ENCODE measurements at regions not wholly inside any gene's neighbourhood (a gene's known extent, or its start where the extent isn't known, plus 50 kb on each side); places are given as distances from the start of the nearest gene placed in this dataset.

GRCh38 chr4:184879271-184879670 is 53.5 kb upstream of the ACSL1 start:
- Histone ChIP-seq H3K9me3 (ENCODE audit: low read length) (no peaks in the 10 kb centered on the region), H3K4me1 (ENCODE audit: insufficient read depth, low read length) (peaks cover 23% of the 10 kb centered on the region), H3K9ac (ENCODE audit: insufficient read depth, low read depth, low read length) (no peak overlapping the region), H3K27ac (ENCODE audit: extremely low read length, insufficient read depth, low read length) (no peak overlapping the region), H3K36me3 (replicated peaks in 1 of 2; ENCODE audit: control insufficient read depth in 1 of 2, insufficient read depth in 2 of 2, low read length in 2 of 2) (no peaks in the 10 kb centered on the region), H3K4me3 (replicated peaks in 1 of 3; ENCODE audit: insufficient read depth in 1 of 3, low read depth in 2 of 3, low read length in 3 of 3) (no peak overlapping the region), H4K20me1 (ENCODE audit: insufficient read depth, low read length) (no peaks in the 10 kb centered on the region), H2AFZ (ENCODE audit: low read length) (no peak overlapping the region), H3K79me2 (ENCODE audit: insufficient read depth, low read length) (no peaks in the 10 kb centered on the region), H3K27me3 (ENCODE audit: control insufficient read depth in 1 of 2, insufficient read depth in 2 of 2, low read length in 2 of 2) (no peaks in the 10 kb centered on the region; a peak in 1 of 5 replicates), H3K4me2 (ENCODE audit: low read depth, low read length) (no peak overlapping the region)
- BruUV-seq (replicated peaks) = no TSS peak
- ChIA-PET POLR2A (no interaction called here), CTCF (ENCODE audit: low intra/inter-chr PET ratio, low total read pairs) (no interaction called here)
- no peak for TF ChIP-seq ZNF136 (CRISPR knock-in tag; IDR thresholded peaks at IDR 0.05; ENCODE audit: low read depth)
- TF ChIP-seq RBAK (CRISPR knock-in tag; IDR thresholded peaks at IDR 0.05) = no peak
- no peak for TF ChIP-seq DR1 (CRISPR knock-in tag; IDR thresholded peaks at IDR 0.05)
- DNase-seq (ENCODE audit: low spot score) (no peak), ATAC-seq (no peak), FAIRE-seq (no peak)
- 56% methylated on average over 3 of the region's 3 CpGs for WGBS (ENCODE audit: low lambda C conversion rate)
- intact Hi-C loops (cut with micrococcal nuclease; ENCODE audit: unreplicated experiment) = no loop called here
- in situ Hi-C loops (cut with HindIII; ENCODE audit: extremely low pct_ligation_motif_present, low pct_unique_long_range_greater_than_20kb) = no loop called here

GRCh38 chr4:184882276-184882675 is 56.5 kb upstream of the ACSL1 start:
- Histone ChIP-seq H3K9ac (ENCODE audit: insufficient read depth, low read depth, low read length) (no peak overlapping the region), H4K20me1 (ENCODE audit: insufficient read depth, low read length) (no peaks in the 10 kb centered on the region), H3K79me2 (ENCODE audit: insufficient read depth, low read length) (no peaks in the 10 kb centered on the region), H3K27ac (ENCODE audit: extremely low read length, insufficient read depth, low read length) (no peak overlapping the region), H3K9me3 (ENCODE audit: low read length) (no peaks in the 10 kb centered on the region), H3K27me3 (ENCODE audit: control insufficient read depth in 1 of 2, insufficient read depth in 2 of 2, low read length in 2 of 2) (no peaks in the 10 kb centered on the region), H3K4me1 (ENCODE audit: insufficient read depth, low read length) (peaks cover 53% of the 10 kb centered on the region), H3K4me3 (replicated peaks in 1 of 3; ENCODE audit: insufficient read depth in 1 of 3, low read depth in 2 of 3, low read length in 3 of 3) (no peak overlapping the region), H3K4me2 (ENCODE audit: low read depth, low read length) (no peak overlapping the region), H3K36me3 (replicated peaks in 1 of 2; ENCODE audit: control insufficient read depth in 1 of 2, insufficient read depth in 2 of 2, low read length in 2 of 2) (no peaks in the 10 kb centered on the region), H2AFZ (ENCODE audit: low read length) (no peak overlapping the region)
- no TSS peak for BruUV-seq (replicated peaks)
- POLR2A ChIA-PET = no interaction called here
- ATAC-seq (no peak), FAIRE-seq (no peak), DNase-seq (ENCODE audit: low spot score) (no peak)
- CTCF ChIA-PET (ENCODE audit: low intra/inter-chr PET ratio, low total read pairs) = no interaction called here
- intact Hi-C loops (cut with micrococcal nuclease; ENCODE audit: unreplicated experiment) = no loop called here
- 78% methylated on average over 10 of the region's 10 CpGs for WGBS (ENCODE audit: low lambda C conversion rate)
- in situ Hi-C loops (cut with HindIII; ENCODE audit: extremely low pct_ligation_motif_present, low pct_unique_long_range_greater_than_20kb) = no loop called here
- no peak for TF ChIP-seq NCOA5 (CRISPR knock-in tag; IDR thresholded peaks at IDR 0.05)
- TF ChIP-seq, protein P1, sequence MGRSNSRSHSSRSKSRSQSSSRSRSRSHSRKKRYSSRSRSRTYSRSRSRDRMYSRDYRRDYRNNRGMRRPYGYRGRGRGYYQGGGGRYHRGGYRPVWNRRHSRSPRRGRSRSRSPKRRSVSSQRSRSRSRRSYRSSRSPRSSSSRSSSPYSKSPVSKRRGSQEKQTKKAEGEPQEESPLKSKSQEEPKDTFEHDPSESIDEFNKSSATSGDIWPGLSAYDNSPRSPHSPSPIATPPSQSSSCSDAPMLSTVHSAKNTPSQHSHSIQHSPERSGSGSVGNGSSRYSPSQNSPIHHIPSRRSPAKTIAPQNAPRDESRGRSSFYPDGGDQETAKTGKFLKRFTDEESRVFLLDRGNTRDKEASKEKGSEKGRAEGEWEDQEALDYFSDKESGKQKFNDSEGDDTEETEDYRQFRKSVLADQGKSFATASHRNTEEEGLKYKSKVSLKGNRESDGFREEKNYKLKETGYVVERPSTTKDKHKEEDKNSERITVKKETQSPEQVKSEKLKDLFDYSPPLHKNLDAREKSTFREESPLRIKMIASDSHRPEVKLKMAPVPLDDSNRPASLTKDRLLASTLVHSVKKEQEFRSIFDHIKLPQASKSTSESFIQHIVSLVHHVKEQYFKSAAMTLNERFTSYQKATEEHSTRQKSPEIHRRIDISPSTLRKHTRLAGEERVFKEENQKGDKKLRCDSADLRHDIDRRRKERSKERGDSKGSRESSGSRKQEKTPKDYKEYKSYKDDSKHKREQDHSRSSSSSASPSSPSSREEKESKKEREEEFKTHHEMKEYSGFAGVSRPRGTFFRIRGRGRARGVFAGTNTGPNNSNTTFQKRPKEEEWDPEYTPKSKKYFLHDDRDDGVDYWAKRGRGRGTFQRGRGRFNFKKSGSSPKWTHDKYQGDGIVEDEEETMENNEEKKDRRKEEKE (IDR thresholded peaks at IDR 0.05) = no peak
- no peak for TF ChIP-seq SATB2 (CRISPR knock-in tag; IDR thresholded peaks at IDR 0.05)
- no peak for TF ChIP-seq ELF4 (CRISPR knock-in tag; IDR thresholded peaks at IDR 0.05; ENCODE audit: borderline replicate concordance)
- no peak for TF ChIP-seq SP4 (CRISPR knock-in tag; IDR thresholded peaks at IDR 0.05)
- TF ChIP-seq ZNF710 (CRISPR knock-in tag; IDR thresholded peaks at IDR 0.05; ENCODE audit: borderline replicate concordance) = no peak
- TF ChIP-seq RARG (CRISPR knock-in tag; IDR thresholded peaks at IDR 0.05; ENCODE audit: low read depth) = no peak
- no peak for TF ChIP-seq MEIS1 (CRISPR knock-in tag; IDR thresholded peaks at IDR 0.05; ENCODE audit: borderline replicate concordance)
- no peak for TF ChIP-seq TMF1 (CRISPR knock-in tag; IDR thresholded peaks at IDR 0.05; ENCODE audit: low read depth)
- no peak for TF ChIP-seq RNF219 (CRISPR knock-in tag; IDR thresholded peaks at IDR 0.05)

Data from HepG2 (cell line).